ENCODE measurements at regions not wholly inside any gene's neighbourhood (a gene's known extent, or its start where the extent isn't known, plus 50 kb on each side); places are given as distances from the start of the nearest gene placed in this dataset.

- no peak for TF ChIP-seq SUZ12 (IDR thresholded peaks at IDR 0.05; ENCODE audit: low read length)
- TF ChIP-seq JUN (IDR thresholded peaks at IDR 0.05; ENCODE audit: low read depth, low read length) = peak; percentile 54; the same call in 1 of the 2 replicates
- no peak for TF ChIP-seq EP300 (IDR thresholded peaks at IDR 0.05; ENCODE audit: borderline replicate concordance in 1 of 2, low read depth in 2 of 2, low read length in 2 of 2)
- no peak for TF ChIP-seq GTF2F1 (IDR thresholded peaks at IDR 0.05; ENCODE audit: borderline replicate concordance, low read depth, low read length)
- TF ChIP-seq TAF7 (optimal IDR thresholded peaks at IDR 0.05; ENCODE audit: borderline replicate concordance, low read depth, low read length) = no peak
- no peak for TF ChIP-seq BRCA1 (IDR thresholded peaks at IDR 0.05; ENCODE audit: low read depth, low read length)
- no peak for TF ChIP-seq CBX8 (IDR thresholded peaks at IDR 0.05; ENCODE audit: borderline replicate concordance, low read depth, low read length)
- TF ChIP-seq POLR2A (IDR thresholded peaks at IDR 0.05; ENCODE audit: control extremely low read depth in 1 of 2, low read depth in 2 of 2, low read length in 2 of 2) = no peak
- no peak for TF ChIP-seq SP4 (IDR thresholded peaks at IDR 0.05; ENCODE audit: low read length)
- no peak for TF ChIP-seq EZH2 (IDR thresholded peaks at IDR 0.05; ENCODE audit: low read depth, low read length, severe bottlenecking)
- TF ChIP-seq SP1 (IDR thresholded peaks at IDR 0.05; ENCODE audit: low read depth, low read length) = no peak
- no peak for TF ChIP-seq ZNF274 (IDR thresholded peaks at IDR 0.05; ENCODE audit: borderline replicate concordance, extremely low read depth, low read length)
- TF ChIP-seq GABPA (IDR thresholded peaks at IDR 0.05; ENCODE audit: borderline replicate concordance, insufficient read depth, low read length) = no peak
- TF ChIP-seq, protein P1, sequence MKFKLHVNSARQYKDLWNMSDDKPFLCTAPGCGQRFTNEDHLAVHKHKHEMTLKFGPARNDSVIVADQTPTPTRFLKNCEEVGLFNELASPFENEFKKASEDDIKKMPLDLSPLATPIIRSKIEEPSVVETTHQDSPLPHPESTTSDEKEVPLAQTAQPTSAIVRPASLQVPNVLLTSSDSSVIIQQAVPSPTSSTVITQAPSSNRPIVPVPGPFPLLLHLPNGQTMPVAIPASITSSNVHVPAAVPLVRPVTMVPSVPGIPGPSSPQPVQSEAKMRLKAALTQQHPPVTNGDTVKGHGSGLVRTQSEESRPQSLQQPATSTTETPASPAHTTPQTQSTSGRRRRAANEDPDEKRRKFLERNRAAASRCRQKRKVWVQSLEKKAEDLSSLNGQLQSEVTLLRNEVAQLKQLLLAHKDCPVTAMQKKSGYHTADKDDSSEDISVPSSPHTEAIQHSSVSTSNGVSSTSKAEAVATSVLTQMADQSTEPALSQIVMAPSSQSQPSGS (IDR thresholded peaks at IDR 0.05; ENCODE audit: low read length) = no peak
- TF ChIP-seq RNF2 (IDR thresholded peaks at IDR 0.05; ENCODE audit: borderline replicate concordance, low read depth, low read length, missing control alignments, poor library complexity, severe bottlenecking) = no peak
- no peak for TF ChIP-seq YY1 (IDR thresholded peaks at IDR 0.05; ENCODE audit: low read depth, low read length)
- TF ChIP-seq, protein P2, sequence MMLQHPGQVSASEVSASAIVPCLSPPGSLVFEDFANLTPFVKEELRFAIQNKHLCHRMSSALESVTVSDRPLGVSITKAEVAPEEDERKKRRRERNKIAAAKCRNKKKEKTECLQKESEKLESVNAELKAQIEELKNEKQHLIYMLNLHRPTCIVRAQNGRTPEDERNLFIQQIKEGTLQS (IDR thresholded peaks at IDR 0.05; ENCODE audit: insufficient read depth, low read depth, low read length) = no peak
- TF ChIP-seq, protein P3, sequence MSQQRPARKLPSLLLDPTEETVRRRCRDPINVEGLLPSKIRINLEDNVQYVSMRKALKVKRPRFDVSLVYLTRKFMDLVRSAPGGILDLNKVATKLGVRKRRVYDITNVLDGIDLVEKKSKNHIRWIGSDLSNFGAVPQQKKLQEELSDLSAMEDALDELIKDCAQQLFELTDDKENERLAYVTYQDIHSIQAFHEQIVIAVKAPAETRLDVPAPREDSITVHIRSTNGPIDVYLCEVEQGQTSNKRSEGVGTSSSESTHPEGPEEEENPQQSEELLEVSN (IDR thresholded peaks at IDR 0.05) = no peak
- TF ChIP-seq SRF (IDR thresholded peaks at IDR 0.05; ENCODE audit: low read depth, low read length) = no peak
- TF ChIP-seq JUND (IDR thresholded peaks at IDR 0.05; ENCODE audit: low read length) = peak; percentile 54; the same call in 1 of the 2 replicates
- TF ChIP-seq CEBPB (IDR thresholded peaks at IDR 0.05; ENCODE audit: low read depth, low read length) = no peak
Observed at GRCh38 chr9:16921855-16922254, 51.4 kb upstream of the BNC2 start (continued).

Measured in H1 (cell line).